ENCODE measurements at regions not wholly inside any gene's neighbourhood (a gene's known extent, or its start where the extent isn't known, plus 50 kb on each side); places are given as distances from the start of the nearest gene placed in this dataset.

GRCh38 chr3:27827041-27827440, 104.9 kb upstream of the EOMES start:
- H3K36me3 Mint-ChIP-seq (ENCODE audit: low read depth) = no peaks in the 10 kb centered on the region
- intact Hi-C loops (cut with micrococcal nuclease) = no loop called here
- H3K4me3 Mint-ChIP-seq = no peak overlapping the region
- no peaks in the 10 kb centered on the region for H3K27me3 Mint-ChIP-seq
- H3K9me3 Mint-ChIP-seq = no peaks in the 10 kb centered on the region
- H3K4me1 Mint-ChIP-seq (ENCODE audit: low read depth) = no peaks in the 10 kb centered on the region
- no peak overlapping the region for H3K27ac Mint-ChIP-seq

- intact Hi-C loops (cut with micrococcal nuclease) = no loop called here
- Mint-ChIP-seq H3K36me3 (ENCODE audit: low read depth) (no peaks in the 10 kb centered on the region), H3K27ac (no peak overlapping the region), H3K9me3 (peaks cover 10% of the 10 kb centered on the region), H3K4me1 (ENCODE audit: low read depth) (no peaks in the 10 kb centered on the region), H3K27me3 (no peaks in the 10 kb centered on the region), H3K4me3 (no peak overlapping the region)
Measured at GRCh38 chr3:27840807-27841594, 118.9 kb upstream of the EOMES start.

- no peaks in the 10 kb centered on the region for H3K36me3 Mint-ChIP-seq (ENCODE audit: low read depth)
- H3K9me3 Mint-ChIP-seq = peaks cover 10% of the 10 kb centered on the region
- intact Hi-C loops (cut with micrococcal nuclease) = no loop called here
- H3K4me3 Mint-ChIP-seq = no peak overlapping the region
- H3K27ac Mint-ChIP-seq = no peak overlapping the region
- H3K27me3 Mint-ChIP-seq = no peaks in the 10 kb centered on the region
- H3K4me1 Mint-ChIP-seq (ENCODE audit: low read depth) = no peaks in the 10 kb centered on the region
Measured at GRCh38 chr3:27844052-27844675, 122.0 kb upstream of the EOMES start.

- Mint-ChIP-seq H3K36me3 (ENCODE audit: low read depth) (no peaks in the 10 kb centered on the region), H3K4me3 (no peak overlapping the region), H3K27me3 (no peaks in the 10 kb centered on the region), H3K27ac (no peak overlapping the region), H3K4me1 (ENCODE audit: low read depth) (no peaks in the 10 kb centered on the region), H3K9me3 (no peaks in the 10 kb centered on the region)
- intact Hi-C loops (cut with micrococcal nuclease) = no loop called here
Measured at GRCh38 chr3:27847697-27848096, 125.6 kb upstream of the EOMES start.

- intact Hi-C loops (cut with micrococcal nuclease) = no loop called here
- H3K9me3 Mint-ChIP-seq = no peaks in the 10 kb centered on the region
Measured at GRCh38 chr3:27848826-27849225, 126.7 kb upstream of the EOMES start.

GRCh38 chr3:27859821-27860220, 137.7 kb upstream of the EOMES start:
- intact Hi-C loops (cut with micrococcal nuclease) = no loop called here
- Mint-ChIP-seq H3K36me3 (ENCODE audit: low read depth) (no peaks in the 10 kb centered on the region), H3K4me3 (no peak overlapping the region), H3K9me3 (no peaks in the 10 kb centered on the region), H3K27ac (no peak overlapping the region), H3K4me1 (ENCODE audit: low read depth) (no peaks in the 10 kb centered on the region), H3K27me3 (no peaks in the 10 kb centered on the region)

More at GRCh38 chr3:27848826-27849225, 126.7 kb upstream of the EOMES start:
- no peaks in the 10 kb centered on the region for H3K27me3 Mint-ChIP-seq
- no peaks in the 10 kb centered on the region for H3K36me3 Mint-ChIP-seq (ENCODE audit: low read depth)
- H3K4me3 Mint-ChIP-seq = no peak overlapping the region
- H3K4me1 Mint-ChIP-seq (ENCODE audit: low read depth) = no peaks in the 10 kb centered on the region
- no peak overlapping the region for H3K27ac Mint-ChIP-seq

- no peaks in the 10 kb centered on the region for H3K27me3 Mint-ChIP-seq
- no peaks in the 10 kb centered on the region for H3K4me1 Mint-ChIP-seq (ENCODE audit: low read depth)
- H3K9me3 Mint-ChIP-seq = no peaks in the 10 kb centered on the region
- no peak overlapping the region for H3K27ac Mint-ChIP-seq
- intact Hi-C loops (cut with micrococcal nuclease) = no loop called here
- H3K36me3 Mint-ChIP-seq (ENCODE audit: low read depth) = no peaks in the 10 kb centered on the region
- H3K4me3 Mint-ChIP-seq = no peak overlapping the region
Measured at GRCh38 chr3:27861046-27862036, 139.2 kb upstream of the EOMES start.

- no peak overlapping the region for H3K27ac Mint-ChIP-seq
- H3K27me3 Mint-ChIP-seq = no peaks in the 10 kb centered on the region
- H3K36me3 Mint-ChIP-seq (ENCODE audit: low read depth) = no peaks in the 10 kb centered on the region
- peaks cover 39% of the 10 kb centered on the region for H3K9me3 Mint-ChIP-seq
- no peak overlapping the region for H3K4me3 Mint-ChIP-seq
- intact Hi-C loops (cut with micrococcal nuclease) = no loop called here
- H3K4me1 Mint-ChIP-seq (ENCODE audit: low read depth) = no peaks in the 10 kb centered on the region
Measured at GRCh38 chr3:27865731-27866130, 143.6 kb upstream of the EOMES start.

- Mint-ChIP-seq H3K27ac (no peak overlapping the region), H3K4me1 (ENCODE audit: low read depth) (no peaks in the 10 kb centered on the region), H3K4me3 (no peak overlapping the region), H3K9me3 (peaks cover 47% of the 10 kb centered on the region), H3K36me3 (ENCODE audit: low read depth) (no peaks in the 10 kb centered on the region), H3K27me3 (no peaks in the 10 kb centered on the region)
- intact Hi-C loops (cut with micrococcal nuclease) = no loop called here
Measured at GRCh38 chr3:27869152-27869551, 147.0 kb upstream of the EOMES start.

- Mint-ChIP-seq H3K4me3 (no peak overlapping the region), H3K27me3 (no peaks in the 10 kb centered on the region), H3K27ac (no peak overlapping the region), H3K4me1 (ENCODE audit: low read depth) (peaks cover 11% of the 10 kb centered on the region), H3K36me3 (ENCODE audit: low read depth) (no peaks in the 10 kb centered on the region), H3K9me3 (no peaks in the 10 kb centered on the region)
- intact Hi-C loops (cut with micrococcal nuclease) = no loop called here
Measured at GRCh38 chr3:27877061-27878013, 155.2 kb upstream of the EOMES start.

- no peaks in the 10 kb centered on the region for H3K9me3 Mint-ChIP-seq
- H3K4me1 Mint-ChIP-seq (ENCODE audit: low read depth) = peaks cover 11% of the 10 kb centered on the region
- no peaks in the 10 kb centered on the region for H3K36me3 Mint-ChIP-seq (ENCODE audit: low read depth)
- no peaks in the 10 kb centered on the region for H3K27me3 Mint-ChIP-seq
- H3K4me3 Mint-ChIP-seq = no peak overlapping the region
- intact Hi-C loops (cut with micrococcal nuclease) = no loop called here
- no peak overlapping the region for H3K27ac Mint-ChIP-seq
Measured at GRCh38 chr3:27878014-27878383, 155.9 kb upstream of the EOMES start.

GRCh38 chr3:27880969-27881892, 159.1 kb upstream of the EOMES start:
- Mint-ChIP-seq H3K27me3 (no peaks in the 10 kb centered on the region), H3K9me3 (no peaks in the 10 kb centered on the region), H3K4me1 (ENCODE audit: low read depth) (peaks cover 11% of the 10 kb centered on the region), H3K4me3 (peak overlapping the region; percentile 44), H3K36me3 (ENCODE audit: low read depth) (no peaks in the 10 kb centered on the region), H3K27ac (no peak overlapping the region)
- intact Hi-C loops (cut with micrococcal nuclease) = no loop called here

All from dendritic cell treated with granulocyte-macrophage colony-stimulating factor and Interleukin-4, amounts not matched to agents 40 ng/mL and 50 ng/mL, for 4 days (primary cell).